Superior temporal gyrus (tissue), 1 donor: ENCODE measurements at regions not wholly inside any gene's neighbourhood (a gene's known extent, or its start where the extent isn't known, plus 50 kb on each side); places are given as distances from the start of the nearest gene placed in this dataset.

Experiments used
- DNase-seq: peaks from one replicate; pipeline ENCODE4 v3.0.0-alpha.2; 2016; ENCODE audit errors: extremely low spot score

DNA sequence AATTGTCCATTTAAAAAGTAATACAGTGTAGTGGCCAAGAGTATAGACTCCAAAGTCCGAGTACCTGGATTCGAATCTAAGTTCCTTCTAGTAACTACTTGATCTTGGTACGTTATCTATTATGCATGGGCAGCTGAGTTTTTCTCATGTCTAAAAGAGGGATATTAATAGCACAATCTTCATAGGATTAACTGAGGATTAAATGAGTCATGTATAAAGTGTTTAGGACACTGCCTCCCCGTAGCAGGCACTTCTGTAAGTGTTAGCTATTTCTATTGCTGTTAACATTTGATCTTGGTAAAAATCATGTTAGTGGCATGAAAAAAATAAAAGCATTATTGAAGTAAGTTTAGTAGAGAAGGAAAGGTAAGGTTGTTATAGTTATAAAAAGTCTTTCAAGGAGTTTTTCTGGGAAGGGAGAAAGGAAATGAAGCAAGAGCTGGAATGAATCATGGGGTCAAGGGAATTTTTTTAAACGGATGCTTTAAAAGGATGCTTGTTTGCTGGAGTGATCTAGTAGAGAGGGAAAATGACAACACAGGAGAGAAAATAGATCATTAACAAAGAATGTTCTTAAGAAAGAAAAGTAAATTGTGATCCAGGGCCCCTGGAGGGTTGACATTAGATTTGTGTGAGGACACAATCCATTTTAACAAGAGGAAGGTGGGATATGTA is 502.2 kb upstream of the USP15 start:
- DNase-seq = no peak

DNA sequence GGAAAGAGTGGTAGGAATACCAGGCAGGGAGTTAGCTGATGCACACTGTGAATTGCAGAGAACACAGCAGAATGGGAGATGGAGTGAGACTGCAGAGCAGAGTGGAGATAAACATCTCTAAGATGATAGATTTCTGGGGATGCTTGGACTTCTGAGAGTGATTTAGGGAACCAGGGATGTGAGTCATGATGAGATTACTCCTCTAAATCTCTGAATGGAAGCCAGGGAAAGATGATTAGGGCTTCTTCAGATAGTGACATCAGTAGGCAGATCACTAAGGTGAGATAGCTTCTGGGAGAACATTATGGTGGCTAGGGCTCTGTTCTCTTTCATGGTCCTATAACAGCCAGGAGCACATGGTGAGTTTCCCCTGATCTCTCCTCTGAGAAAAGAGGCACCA is 501.5 kb upstream of the USP15 start:
- no peak for DNase-seq

DNA sequence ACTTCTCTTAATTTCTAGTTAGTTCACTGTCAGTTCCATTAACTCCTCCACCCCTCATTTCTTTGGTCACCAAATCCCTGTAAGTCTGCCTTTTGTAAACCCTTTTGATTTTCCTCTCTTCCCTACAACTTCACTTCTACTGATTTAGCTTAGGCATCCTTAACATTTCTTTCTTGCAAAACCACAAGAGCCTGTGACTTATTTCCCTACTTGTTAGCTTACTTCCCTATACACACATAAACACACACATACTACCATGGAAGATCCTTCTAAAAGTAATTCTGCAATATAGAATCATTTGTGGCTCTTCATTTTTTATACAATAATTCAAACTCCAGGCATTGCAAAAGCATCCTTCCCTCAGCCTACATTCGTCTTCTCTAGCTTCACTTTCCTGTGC is 494.3 kb upstream of the USP15 start:
- no peak for DNase-seq

DNA sequence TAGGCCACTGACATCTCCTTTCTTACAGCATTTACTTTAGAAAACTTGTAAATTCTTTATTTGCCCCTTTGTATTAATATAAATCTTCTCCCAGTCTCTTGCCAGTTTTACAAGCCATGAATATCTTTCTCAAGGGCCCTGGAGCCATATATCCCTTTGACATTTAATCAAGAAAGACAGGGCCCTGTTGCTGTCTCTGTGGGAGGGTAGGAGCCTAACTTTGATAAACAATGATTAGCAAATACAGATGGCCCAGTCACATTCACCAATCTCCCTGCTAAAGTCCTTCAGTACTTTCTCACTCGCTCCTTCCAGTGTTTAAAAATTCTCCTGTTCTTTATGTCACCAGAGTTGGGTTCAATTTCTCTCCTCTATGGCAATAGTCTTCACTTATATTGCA is 479.8 kb upstream of the USP15 start:
- no peak for DNase-seq

DNA sequence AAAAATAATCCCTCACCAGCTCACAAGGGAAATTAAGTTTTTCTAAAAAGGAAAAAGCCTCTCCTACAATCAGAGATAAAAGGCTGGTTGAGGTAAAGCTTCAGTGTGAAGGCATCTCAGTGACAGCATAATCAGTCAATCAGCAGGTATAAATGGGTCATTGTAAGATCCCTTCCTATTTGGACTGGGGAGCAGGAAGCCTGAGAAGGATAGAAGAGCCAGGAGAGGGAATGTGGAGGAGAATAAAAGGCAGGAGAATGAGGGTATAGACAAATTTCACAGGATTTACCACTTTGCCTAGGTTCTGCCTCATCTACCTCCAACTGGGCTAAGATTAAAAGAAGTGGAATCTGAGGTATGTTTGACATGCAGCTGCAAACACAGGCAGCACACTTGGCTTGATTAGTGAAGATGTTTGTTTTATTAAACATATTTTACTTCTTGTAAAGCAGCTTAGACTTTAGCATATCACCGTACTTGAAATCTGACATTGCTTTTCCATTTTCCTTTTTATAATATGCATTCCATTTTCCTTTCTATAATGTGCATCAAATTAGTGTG is 479.1 kb upstream of the USP15 start:
- DNase-seq = no peak

DNA sequence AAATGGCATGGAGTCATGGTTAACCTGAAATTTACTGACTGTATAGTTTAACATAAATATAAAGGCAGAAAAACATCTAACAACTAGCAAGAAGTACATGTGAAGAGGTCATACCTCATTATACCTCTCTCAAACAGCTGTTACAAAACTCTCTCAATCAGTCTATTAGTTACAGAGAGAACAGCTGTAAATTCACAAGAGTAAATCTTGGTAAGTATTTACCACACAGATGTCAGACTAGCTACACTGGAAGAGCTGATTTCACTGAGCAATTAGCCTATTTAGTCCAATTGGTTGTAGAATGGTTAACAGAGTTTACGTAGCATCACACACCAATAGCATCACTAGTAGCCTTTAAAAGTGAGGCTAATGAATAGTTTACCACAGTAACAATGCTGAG is 463.4 kb upstream of the USP15 start:
- DNase-seq = no peak

DNA sequence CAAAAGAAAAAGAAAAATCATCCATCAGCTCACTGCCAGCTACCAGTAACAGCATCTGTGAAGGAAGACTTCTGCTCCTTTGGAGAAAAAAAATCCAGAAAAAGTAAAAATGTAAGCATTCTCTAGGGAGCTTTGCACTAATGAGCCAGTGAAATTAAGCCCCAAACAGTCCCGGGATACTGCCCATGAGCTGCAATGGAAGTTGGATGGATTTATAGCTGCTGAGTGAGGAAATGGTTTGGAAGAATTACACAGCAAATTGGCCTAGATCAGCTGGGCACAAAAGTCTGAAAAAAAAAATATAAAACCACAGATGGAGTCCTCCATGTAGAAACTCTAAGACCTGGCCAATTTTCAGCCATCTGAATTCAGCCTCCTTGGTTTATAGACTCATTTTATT is 462.9 kb upstream of the USP15 start:
- DNase-seq = no peak

DNA sequence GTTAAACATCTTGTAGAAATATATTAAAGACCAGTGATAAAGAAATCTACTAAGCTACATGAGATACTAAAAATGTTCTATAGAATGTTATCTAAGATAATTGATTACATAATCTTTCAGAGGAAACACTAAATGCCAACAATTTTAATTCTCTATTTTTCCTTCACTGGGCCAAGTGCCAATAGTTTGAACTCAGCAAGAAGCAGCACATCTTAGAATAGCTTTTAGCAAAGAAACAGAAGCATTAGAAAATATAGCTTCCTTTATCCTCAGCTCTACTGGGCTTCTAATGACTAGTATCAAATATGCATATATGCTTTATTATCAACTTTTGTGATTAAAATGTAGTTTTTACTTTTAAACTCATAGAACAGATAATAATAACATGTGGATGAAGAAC is 461.4 kb upstream of the USP15 start:
- DNase-seq = peak; percentile 61

DNA sequence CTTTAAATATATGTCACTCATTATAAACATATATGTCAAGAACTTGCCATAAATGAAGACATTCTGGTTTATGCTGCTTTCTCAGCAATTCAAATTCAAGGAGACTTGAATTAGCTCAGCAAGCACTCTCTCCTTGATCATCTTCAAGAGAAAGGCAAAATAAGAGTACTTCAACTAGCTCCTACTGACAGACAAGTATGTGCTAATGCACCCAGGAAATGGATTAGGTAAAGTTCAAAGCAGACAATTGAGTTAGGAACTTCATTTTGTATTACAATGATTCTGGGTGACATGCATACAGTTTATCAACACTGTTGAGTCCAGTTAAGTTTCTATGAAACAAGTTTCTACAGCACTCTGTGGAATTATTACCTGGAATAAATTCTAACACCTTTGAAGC is 455.9 kb upstream of the USP15 start:
- DNase-seq = no peak

DNA sequence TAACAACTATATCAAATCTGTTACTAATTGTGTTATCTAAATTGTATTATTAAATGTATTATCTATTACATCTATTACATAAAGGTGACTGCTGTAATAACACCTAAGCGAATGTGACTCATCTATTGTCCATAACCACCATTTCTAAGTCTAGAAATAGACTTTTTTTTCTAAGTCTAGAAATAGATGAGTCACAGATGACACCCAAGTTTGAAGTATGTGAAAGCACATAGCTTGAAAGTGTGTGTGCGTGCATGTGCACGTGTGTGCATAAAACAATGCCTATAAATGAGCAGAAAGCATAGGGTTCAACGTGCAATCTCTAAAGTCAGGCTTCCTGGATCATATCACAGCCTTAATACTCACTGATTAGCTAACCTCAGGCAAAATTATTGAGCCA is 451.3 kb upstream of the USP15 start:
- no peak for DNase-seq

DNA sequence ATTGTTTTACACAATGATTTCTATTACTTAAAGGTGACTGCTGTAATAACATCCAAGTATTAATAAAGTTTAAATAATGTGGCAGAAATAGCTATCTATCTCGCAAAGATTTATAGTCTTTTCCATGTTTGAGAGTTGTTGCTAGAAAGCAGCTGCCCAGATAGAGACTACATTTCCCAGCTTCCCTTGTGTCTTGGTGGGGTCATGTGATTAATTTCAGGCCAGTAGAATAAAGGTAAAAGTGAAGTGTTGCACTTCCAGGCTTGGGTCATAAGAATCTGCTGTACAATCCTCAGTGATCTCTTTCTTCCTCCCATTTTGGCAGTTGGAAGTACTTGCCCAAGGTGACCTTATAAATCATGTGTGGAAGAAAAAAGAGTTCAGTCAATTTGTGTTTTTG is 449.7 kb upstream of the USP15 start:
- no peak for DNase-seq

DNA sequence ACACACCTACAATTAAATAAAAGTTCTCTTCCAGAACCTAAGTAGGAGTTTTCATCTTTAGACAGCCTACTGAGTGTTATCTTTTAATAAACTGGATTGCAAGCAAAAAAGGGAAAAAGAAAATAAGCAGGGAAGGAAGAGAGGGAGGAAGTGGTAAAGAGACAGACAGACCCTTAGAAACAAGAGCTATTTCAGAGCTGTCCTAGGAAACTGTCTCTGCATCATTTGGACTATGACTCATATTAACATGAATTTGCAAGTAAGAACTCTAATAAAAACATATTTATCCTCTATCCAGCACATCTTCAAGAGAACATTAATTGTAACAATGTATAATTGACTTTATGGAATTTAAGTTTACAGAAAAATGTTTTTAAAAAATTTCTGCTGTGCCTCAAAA is 438.8 kb upstream of the USP15 start:
- no peak for DNase-seq

DNA sequence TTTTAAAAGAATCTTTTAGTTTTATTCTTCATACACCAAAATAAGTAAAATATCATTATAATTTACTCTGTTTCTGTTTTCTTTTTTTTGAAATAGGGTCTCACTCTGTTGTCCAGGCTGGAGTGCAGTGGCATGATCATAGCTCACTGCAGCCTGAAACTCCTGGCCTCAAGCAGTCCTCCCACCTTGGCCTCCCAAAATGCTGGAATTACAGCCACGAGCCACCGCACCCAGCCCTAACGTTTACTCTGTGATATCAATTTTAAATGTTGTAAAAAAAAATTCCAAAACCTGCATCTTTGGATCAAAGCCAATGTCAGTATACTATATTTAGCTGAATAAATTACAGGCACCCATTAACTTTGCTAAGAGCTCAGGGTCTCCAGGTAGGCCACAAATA is 437.1 kb upstream of the USP15 start:
- no peak for DNase-seq

DNA sequence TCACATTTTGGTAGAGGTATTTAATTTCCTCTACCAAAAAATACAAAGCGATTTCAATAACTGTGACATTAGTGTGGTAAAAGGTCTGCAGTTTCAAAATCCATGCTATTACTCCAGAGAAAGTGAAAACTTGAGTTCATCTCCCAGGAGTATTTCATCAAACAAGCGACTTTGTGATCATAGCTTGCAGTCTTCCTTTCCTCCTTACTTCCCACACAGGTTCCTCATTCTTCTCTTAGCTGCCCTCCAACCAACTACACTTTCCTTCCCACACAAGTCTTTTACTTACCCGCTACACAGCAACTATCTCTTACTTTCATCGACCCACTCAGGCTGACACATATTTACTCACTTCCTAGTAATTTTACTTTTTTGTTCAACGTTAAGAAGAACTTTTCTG is 413.4 kb upstream of the USP15 start:
- no peak for DNase-seq

DNA sequence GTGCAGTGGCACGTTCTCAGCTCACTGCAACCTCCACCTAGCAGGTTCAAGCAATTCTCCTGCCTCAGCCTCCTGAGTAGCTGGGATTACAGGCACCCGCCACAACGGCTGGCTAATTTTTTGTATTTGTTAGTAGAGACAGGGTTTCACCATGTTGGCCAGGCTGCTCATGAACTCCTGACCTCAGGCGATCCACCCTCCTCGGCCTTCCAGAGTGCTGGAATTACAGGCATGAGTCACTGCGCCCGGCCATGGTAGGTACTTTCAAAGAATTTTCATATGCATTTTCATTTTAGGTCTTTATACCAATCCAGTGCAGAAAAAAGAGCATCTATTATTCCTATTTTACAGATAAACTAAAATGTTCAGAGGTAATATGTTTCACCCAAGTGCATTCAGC is 411.3 kb upstream of the USP15 start:
- no peak for DNase-seq

DNA sequence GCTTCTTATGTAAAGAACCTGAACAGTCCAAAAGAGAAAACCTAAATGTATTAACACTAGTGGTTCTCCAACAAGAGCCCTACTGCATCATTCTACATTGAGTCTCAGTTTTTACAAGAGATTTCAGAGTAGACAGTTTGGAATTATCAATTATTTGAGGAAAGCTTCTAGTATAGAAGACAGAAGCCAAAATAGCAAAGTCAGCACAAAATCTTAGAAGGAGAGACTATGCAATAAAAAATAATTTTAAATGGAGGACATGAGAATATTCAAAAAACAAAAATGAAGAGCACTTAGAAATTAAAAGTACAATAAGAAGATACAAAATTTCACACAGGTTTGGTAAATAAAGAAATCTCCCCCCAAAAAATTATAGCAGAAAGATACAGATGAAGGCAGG is 406.3 kb upstream of the USP15 start:
- DNase-seq = no peak

DNA sequence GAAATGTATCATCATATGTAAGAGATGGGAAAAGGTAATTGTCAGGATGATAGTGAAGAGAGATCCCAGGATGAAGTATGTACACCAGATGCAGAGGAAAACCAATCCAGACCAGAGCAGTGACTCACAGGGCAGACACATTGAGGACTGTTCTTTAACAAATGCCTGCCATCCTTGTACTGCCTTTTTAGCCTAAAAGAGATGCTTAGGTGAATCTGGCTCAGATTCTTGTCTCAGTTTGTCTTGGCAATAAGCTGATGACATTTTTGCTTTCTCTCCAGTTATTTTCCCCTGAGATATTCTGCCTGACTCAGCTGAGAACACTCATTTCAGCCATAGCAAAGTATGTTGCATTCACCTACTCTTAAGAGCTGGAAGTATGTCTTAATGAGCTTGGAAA is 405.3 kb upstream of the USP15 start:
- no peak for DNase-seq

DNA sequence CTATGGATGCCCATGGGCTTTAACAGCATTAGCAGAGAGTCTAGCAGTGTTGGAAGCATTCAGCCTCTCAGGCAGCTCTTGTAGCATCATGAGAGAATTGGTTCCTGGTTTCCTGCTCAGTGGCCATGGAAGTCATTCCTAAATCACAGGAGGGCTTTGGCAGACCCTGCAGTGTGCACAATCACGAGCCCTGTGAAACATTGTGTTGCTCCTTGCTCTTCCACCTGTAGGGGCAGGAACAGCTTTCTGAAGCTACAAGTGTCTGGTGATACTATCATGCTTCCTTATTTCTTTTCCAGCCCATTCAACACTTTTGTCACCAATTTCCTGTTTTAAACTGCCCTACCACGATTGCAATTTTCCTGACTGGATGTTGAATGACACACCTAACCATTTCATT is 402.2 kb upstream of the USP15 start:
- no peak for DNase-seq

DNA sequence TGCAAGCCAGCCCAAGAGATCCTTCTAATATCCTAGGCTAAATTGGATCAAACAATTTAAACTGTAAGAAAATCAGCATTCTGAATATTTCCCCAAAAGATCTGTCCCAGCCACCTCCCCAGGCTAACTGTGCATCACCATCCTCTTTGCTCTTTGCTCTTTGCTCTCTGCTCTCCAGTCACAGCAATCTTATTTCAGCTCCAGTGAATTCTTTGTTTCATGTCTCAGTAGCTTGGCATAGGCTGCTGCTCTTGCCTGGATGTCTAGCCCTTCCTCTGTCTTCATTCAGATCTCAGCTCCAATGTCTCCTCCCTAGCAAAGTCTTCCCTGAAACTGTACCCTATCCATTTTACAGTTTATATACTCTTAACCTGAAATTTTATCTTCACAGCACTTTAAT is 399.8 kb upstream of the USP15 start:
- DNase-seq = no peak

DNA sequence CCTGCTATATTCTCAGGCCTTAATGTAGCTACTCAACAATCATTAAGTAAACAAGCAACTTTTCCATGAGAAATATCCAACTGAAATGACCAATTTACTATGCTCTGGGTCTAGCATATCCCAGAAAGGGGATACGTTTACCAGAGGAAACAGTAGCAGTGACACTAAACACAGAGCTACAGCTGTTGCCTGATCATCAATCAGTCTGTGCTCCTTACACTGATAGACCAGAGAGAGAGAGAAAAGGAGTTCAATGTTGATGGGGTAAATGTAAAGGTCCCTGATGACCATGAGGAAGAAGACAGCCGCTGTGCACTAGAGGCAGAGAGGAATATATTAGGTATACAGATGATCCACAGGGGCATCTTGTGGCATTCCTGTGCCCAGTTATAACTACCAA is 397.2 kb upstream of the USP15 start:
- no peak for DNase-seq

DNA sequence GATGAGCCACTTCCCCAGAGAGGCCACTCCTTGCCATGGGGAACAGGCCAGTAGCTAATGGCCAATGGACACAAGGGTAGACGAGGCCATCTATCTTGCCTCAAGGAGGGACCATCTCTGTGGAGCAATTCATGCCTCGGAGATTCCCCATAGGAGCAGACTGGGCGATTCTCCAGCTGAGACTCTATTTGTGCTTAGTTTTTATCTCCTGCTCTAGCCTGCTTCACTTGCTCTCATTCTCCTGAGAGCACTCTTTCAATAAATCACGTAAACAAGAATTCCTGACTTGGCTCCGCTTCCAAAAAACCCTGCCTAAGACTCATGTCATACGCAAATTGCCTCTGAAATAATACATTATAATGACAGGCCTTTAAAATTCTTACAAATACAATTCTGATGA is 396.4 kb upstream of the USP15 start:
- no peak for DNase-seq

DNA sequence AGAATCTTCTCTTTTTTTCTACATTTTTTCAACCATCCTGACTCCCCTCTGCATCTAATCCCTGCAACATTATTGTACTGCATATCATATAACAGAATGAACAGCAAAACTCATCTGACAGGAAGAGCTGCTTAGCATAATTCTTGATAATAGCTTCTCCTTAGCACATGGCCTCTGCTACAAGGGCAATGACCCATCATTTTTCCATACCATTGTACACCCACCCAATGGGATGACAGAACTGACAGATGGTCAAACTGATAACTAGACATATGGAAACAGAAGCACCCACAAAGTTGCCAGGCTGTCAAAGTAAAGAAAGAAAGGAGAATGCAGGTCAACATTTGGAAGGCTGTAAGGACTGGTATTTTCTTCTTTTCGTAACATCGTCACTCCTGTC is 390.4 kb upstream of the USP15 start:
- no peak for DNase-seq

DNA sequence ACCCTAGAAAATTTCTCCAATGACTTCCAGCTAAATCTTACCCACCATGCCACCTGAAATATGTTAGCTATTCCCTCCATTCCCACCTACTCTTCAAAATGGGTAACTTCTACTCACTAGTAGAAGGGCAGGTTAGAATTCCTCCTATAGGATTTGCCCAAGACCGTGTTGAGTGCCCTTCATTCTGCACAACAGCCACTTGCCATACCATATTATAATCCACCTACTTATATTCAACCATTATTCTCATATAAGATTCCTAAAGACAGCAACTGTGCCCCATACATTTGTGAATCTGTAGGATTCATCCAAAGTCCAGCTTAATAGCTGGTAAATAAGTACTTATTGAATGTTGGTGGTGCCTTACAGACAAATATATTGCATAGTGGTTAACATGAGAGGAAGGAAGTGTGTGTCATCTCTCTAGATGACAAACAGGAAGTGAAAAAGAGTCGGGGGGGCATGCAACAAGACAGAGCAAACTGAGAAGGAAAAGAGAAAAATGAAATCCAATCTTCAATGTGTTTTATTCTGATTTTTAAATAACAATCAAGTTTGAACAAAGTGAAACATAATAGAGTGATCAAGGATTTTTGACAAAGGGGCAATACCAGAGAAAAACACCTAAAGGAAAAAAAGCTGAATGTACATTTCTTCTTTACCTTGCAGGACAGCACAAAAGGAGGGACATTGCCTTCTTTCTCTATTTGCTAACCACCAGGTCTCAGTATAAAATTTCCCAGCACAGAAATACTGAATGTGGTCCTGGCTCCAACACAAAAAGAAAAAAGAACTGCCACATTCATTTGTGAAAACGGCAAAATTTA is 389.3 kb upstream of the USP15 start:
- DNase-seq = no peak

DNA sequence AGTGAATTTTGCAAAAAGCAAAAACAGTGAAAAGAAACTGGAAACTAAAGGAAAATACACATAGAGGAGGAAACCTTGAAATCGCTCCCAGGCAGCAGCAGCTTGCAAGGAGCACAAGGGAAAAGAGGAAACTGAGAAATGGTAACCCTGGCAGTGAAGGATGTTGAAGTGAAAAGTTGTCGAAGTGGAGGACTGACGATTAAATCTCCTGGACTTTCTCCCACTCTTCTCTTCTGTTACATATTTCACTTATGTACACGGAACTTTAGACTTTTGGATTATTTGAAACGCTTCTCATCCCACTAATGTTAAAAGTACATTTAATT is 388.8 kb upstream of the USP15 start:
- DNase-seq = no peak
